ENCODE measurements at regions not wholly inside any gene's neighbourhood (a gene's known extent, or its start where the extent isn't known, plus 50 kb on each side); places are given as distances from the start of the nearest gene placed in this dataset.

DNA sequence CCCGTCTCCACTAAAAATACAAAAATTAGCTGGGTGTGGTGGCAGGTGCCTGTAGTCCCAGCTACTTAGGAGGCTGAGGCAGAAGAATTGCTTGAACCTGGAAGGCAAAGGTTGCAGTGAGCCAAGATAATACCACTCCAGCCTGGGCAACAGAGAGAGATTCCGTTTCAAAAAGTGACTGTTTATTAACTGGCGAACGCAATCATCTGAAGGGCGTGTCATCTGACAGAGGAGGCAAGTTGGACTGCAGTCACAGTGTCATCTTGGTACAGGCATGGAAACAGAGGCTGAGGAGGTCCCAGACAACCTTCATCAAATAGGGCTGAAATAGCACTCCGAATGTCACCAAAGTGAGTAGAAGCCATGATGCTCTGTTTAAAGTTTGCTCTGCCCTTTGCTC is 75.3 kb upstream of the NFE2L3 start:
- no peaks in the 10 kb centered on the region for H3K9me3 ChIP-seq
- H3K27ac ChIP-seq: no peak overlapping the region
- H3K27me3 ChIP-seq: peaks cover 76% of the 10 kb centered on the region
- no peaks in the 10 kb centered on the region for H3K36me3 ChIP-seq
- ATAC-seq: no peak
- peaks cover 0 to 9% (median 0%) of the 10 kb centered on the region in 3 donors for H3K4me1 ChIP-seq
- 77 to 84% methylated on average over 5 to 6 of the region's 6 CpGs for WGBS, 2 donors (ENCODE audit: low coverage in 1 of 2)
- TF ChIP-seq POLR2A (IDR thresholded peaks at IDR 0.05): no peak
- TF ChIP-seq EP300 (IDR thresholded peaks at IDR 0.05): no peak
- TF ChIP-seq POLR2AphosphoS5 (IDR thresholded peaks at IDR 0.05): no peak
- TF ChIP-seq, protein P1, sequence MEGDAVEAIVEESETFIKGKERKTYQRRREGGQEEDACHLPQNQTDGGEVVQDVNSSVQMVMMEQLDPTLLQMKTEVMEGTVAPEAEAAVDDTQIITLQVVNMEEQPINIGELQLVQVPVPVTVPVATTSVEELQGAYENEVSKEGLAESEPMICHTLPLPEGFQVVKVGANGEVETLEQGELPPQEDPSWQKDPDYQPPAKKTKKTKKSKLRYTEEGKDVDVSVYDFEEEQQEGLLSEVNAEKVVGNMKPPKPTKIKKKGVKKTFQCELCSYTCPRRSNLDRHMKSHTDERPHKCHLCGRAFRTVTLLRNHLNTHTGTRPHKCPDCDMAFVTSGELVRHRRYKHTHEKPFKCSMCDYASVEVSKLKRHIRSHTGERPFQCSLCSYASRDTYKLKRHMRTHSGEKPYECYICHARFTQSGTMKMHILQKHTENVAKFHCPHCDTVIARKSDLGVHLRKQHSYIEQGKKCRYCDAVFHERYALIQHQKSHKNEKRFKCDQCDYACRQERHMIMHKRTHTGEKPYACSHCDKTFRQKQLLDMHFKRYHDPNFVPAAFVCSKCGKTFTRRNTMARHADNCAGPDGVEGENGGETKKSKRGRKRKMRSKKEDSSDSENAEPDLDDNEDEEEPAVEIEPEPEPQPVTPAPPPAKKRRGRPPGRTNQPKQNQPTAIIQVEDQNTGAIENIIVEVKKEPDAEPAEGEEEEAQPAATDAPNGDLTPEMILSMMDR (IDR thresholded peaks at IDR 0.05): no peak
- H3K4me3 ChIP-seq: no peak overlapping the region

DNA sequence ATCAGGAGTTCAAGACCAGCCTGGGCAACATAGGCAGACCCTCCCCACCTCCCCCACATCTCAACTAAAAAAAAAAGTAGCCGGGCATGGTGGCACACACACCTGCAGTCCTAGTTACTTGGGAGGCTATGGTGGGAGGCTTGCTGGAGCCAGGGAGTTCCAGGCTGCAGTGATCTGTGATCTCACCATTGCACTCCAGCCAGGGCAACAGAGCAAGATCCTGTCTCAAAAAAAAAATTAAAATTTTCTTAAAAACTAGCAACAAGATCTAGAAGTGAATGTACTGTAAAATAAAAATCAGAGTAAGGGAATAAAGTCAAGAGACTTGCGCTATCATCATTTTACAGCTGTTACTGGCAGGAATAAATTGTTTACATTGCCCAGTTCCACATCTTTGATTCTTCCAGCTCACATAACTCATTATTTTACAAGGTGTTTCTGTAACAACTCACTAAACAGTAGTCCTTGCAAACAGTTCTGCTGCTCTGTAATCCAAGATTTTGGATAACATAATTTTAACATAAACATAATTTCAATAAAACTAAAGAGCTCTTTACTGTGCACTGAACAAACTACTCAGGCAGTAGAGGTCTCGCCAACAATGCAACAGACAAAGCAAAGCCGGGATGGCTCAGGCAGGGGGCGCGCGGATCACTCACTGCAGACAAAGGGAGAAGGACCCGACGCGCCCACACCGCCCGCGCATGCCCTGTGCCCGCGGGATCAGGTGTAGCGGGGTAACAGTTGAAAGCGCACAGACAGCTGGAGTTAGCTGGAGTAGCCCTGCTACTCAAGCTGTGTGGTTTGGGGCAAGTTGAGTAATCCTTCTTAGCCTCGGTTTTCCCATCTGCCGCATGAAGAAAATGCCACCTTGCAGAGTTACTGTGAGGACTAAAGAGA is 73.3 kb upstream of the NFE2L3 start:
- Histone ChIP-seq H3K4me1 (peaks cover 0 to 9% (median 0%) of the 10 kb centered on the region in 3 donors), H3K27me3 (peaks cover 85% of the 10 kb centered on the region), H3K27ac (no peak overlapping the region), H3K9me3 (no peaks in the 10 kb centered on the region), H3K4me3 (no peak overlapping the region), H3K36me3 (no peaks in the 10 kb centered on the region)
- 50 to 60% methylated on average over 2 of the region's 19 CpGs for WGBS, 2 donors (ENCODE audit: low coverage in 1 of 2)
- TF ChIP-seq, protein P1 (IDR thresholded peaks at IDR 0.05): peak in 1 of 4 experiments; percentile 48
- TF ChIP-seq POLR2AphosphoS5 (IDR thresholded peaks at IDR 0.05) (no peak), POLR2A (IDR thresholded peaks at IDR 0.05) (no peak), EP300 (IDR thresholded peaks at IDR 0.05) (no peak)
- ATAC-seq: peak; percentile 36

DNA sequence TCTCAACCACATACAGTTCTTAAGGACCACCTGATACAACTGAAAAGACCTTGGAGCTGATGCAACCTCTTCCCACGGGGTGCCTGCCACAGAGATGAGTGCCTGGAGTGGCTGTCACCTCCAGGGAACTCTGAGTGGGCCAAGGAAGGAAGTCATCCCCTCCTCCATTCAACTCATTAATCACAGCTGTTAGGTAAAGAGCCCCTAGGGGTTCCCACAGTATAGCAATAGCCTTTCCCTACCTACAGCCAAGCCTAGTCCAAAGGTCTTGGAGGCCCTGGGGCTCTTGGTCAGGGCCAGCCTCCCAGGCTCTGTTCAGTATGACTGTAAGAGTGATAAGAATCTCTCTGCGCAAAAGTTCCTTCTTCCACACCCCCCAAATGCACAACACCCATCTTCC is 70.4 kb upstream of the NFE2L3 start:
- H3K4me3 ChIP-seq: no peak overlapping the region
- no peak for ATAC-seq
- WGBS, 2 donors (ENCODE audit: low coverage in 1 of 2): 0 to 54% methylated on average over 1 to 2 of the region's 2 CpGs
- no peak overlapping the region for H3K27ac ChIP-seq
- H3K36me3 ChIP-seq: no peaks in the 10 kb centered on the region
- H3K4me1 ChIP-seq: peaks cover 0 to 9% (median 0%) of the 10 kb centered on the region in 3 donors
- H3K27me3 ChIP-seq: peaks cover 64% of the 10 kb centered on the region
- no peaks in the 10 kb centered on the region for H3K9me3 ChIP-seq
- no peak for TF ChIP-seq EP300 (IDR thresholded peaks at IDR 0.05)
- no peak for TF ChIP-seq POLR2AphosphoS5 (IDR thresholded peaks at IDR 0.05)
- no peak for TF ChIP-seq POLR2A (IDR thresholded peaks at IDR 0.05)
- TF ChIP-seq, protein P1 (IDR thresholded peaks at IDR 0.05): no peak

DNA sequence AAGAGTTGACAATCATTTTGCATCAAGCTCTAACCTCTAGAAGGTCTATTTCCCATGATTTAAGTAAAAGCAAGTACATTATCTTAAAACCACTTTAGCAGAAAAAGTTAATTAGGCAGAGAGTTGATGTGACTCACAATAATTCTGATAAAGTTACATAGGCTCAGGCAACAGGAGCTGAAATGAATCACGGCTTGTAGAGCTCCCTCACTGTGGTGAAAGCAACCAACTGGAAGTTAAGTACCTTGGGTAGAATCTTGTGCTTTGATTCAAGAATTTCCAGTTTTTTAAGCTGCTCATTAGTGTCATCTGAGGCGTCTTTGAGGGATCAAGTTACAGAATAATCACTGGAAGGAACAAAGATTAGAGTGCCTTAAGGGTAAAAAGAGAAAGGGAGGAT is 68.9 kb upstream of the NFE2L3 start:
- Histone ChIP-seq H3K4me3 (no peak overlapping the region), H3K36me3 (no peaks in the 10 kb centered on the region), H3K9me3 (no peaks in the 10 kb centered on the region), H3K27me3 (peaks cover 50% of the 10 kb centered on the region), H3K4me1 (peaks cover 0 to 9% (median 0%) of the 10 kb centered on the region in 3 donors), H3K27ac (no peak overlapping the region)
- 48 to 70% methylated on average over 2 of the region's 2 CpGs for WGBS, 2 donors (ENCODE audit: low coverage in 1 of 2)
- TF ChIP-seq, protein P1 (IDR thresholded peaks at IDR 0.05): no peak
- TF ChIP-seq POLR2A (IDR thresholded peaks at IDR 0.05): no peak
- TF ChIP-seq EP300 (IDR thresholded peaks at IDR 0.05): no peak
- no peak for TF ChIP-seq POLR2AphosphoS5 (IDR thresholded peaks at IDR 0.05)
- no peak for ATAC-seq

DNA sequence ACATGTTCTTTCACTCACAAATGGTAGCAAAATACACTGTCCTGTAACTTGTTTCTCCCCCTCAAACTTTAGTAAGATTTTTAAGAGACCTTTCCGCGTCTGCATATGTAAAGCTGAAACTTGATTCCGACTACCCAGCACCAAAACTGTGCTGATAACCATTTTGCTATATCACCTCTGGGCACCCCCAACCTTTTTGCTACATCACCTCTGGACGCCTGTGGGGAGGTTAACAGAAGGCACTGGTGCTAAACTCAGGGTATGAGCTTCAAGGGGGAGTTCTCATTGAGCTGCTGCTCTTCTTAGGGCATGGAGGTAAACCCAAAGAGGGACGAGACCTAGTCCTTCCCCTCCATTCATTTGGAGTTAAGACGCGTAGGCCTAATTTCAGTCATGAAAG is 67.6 kb upstream of the NFE2L3 start:
- no peak overlapping the region for H3K4me3 ChIP-seq
- WGBS, 2 donors (ENCODE audit: low coverage in 1 of 2): 84 to 98% methylated on average over 3 to 4 of the region's 7 CpGs
- peaks cover 37% of the 10 kb centered on the region for H3K27me3 ChIP-seq
- no peak overlapping the region for H3K27ac ChIP-seq
- no peak for ATAC-seq
- no peaks in the 10 kb centered on the region for H3K9me3 ChIP-seq
- H3K36me3 ChIP-seq: no peaks in the 10 kb centered on the region
- TF ChIP-seq EP300 (IDR thresholded peaks at IDR 0.05) (no peak), POLR2AphosphoS5 (IDR thresholded peaks at IDR 0.05) (no peak), POLR2A (IDR thresholded peaks at IDR 0.05) (no peak)
- TF ChIP-seq, protein P1 (IDR thresholded peaks at IDR 0.05): no peak
- H3K4me1 ChIP-seq: no peaks in the 10 kb centered on the region

Measured in gastroesophageal sphincter (tissue), 4 donors.